ENCODE measurements at regions not wholly inside any gene's neighbourhood (a gene's known extent, or its start where the extent isn't known, plus 50 kb on each side); places are given as distances from the start of the nearest gene placed in this dataset.

GRCh38 chr18:64993695-64994094, 757.1 kb upstream of the CDH7 start:
- DNase-seq (no peak), ATAC-seq (ENCODE audit: low read depth) (no peak)
- Mint-ChIP-seq H3K9me3 (peaks cover 1% of the 10 kb centered on the region), H3K27ac (no peak overlapping the region), H3K36me3 (no peaks in the 10 kb centered on the region), H3K4me1 (no peaks in the 10 kb centered on the region), H3K27me3 (no peaks in the 10 kb centered on the region), H3K4me3 (no peak overlapping the region)
- POLR2A ChIA-PET, result no interaction called here

- DNase-seq, result no peak
- Mint-ChIP-seq H3K27ac (no peak overlapping the region), H3K27me3 (no peaks in the 10 kb centered on the region), H3K4me1 (no peaks in the 10 kb centered on the region), H3K36me3 (no peaks in the 10 kb centered on the region), H3K4me3 (no peak overlapping the region), H3K9me3 (peaks cover 1% of the 10 kb centered on the region)
- no peak for ATAC-seq (ENCODE audit: low read depth)
- POLR2A ChIA-PET, result no interaction called here
Observed at GRCh38 chr18:64992654-64993053, 758.2 kb upstream of the CDH7 start.

GRCh38 chr18:64991102-64991501, 759.7 kb upstream of the CDH7 start:
- Mint-ChIP-seq H3K9me3 (peaks cover 1% of the 10 kb centered on the region), H3K27me3 (no peaks in the 10 kb centered on the region), H3K4me1 (no peaks in the 10 kb centered on the region), H3K36me3 (no peaks in the 10 kb centered on the region), H3K4me3 (no peak overlapping the region), H3K27ac (no peak overlapping the region)
- POLR2A ChIA-PET, result no interaction called here
- ATAC-seq (ENCODE audit: low read depth) (no peak), DNase-seq (no peak)

- H3K36me3 Mint-ChIP-seq, result no peaks in the 10 kb centered on the region
- no peaks in the 10 kb centered on the region for H3K27me3 Mint-ChIP-seq
- no peak overlapping the region for H3K4me3 Mint-ChIP-seq
- POLR2A ChIA-PET, result no interaction called here
- DNase-seq (no peak), ATAC-seq (ENCODE audit: low read depth) (no peak)
- peaks cover 1% of the 10 kb centered on the region for H3K9me3 Mint-ChIP-seq
- H3K27ac Mint-ChIP-seq, result no peak overlapping the region
- no peaks in the 10 kb centered on the region for H3K4me1 Mint-ChIP-seq
Observed at GRCh38 chr18:64986906-64987495, 763.8 kb upstream of the CDH7 start.

- Mint-ChIP-seq H3K4me3 (no peak overlapping the region), H3K9me3 (no peaks in the 10 kb centered on the region), H3K27ac (no peak overlapping the region), H3K36me3 (no peaks in the 10 kb centered on the region), H3K27me3 (no peaks in the 10 kb centered on the region), H3K4me1 (no peaks in the 10 kb centered on the region)
- ATAC-seq (ENCODE audit: low read depth) (no peak), DNase-seq (no peak)
- POLR2A ChIA-PET, result no interaction called here
Observed at GRCh38 chr18:64983497-64984238, 767.1 kb upstream of the CDH7 start.

GRCh38 chr18:64982414-64983055, 768.3 kb upstream of the CDH7 start:
- no peaks in the 10 kb centered on the region for H3K36me3 Mint-ChIP-seq
- POLR2A ChIA-PET, result no interaction called here
- no peaks in the 10 kb centered on the region for H3K9me3 Mint-ChIP-seq

GRCh38 chr18:64981915-64982314, 768.9 kb upstream of the CDH7 start:
- DNase-seq (no peak), ATAC-seq (ENCODE audit: low read depth) (no peak)
- Mint-ChIP-seq H3K4me3 (no peak overlapping the region), H3K27me3 (no peaks in the 10 kb centered on the region), H3K36me3 (no peaks in the 10 kb centered on the region), H3K27ac (no peak overlapping the region), H3K4me1 (no peaks in the 10 kb centered on the region), H3K9me3 (no peaks in the 10 kb centered on the region)
- POLR2A ChIA-PET, result no interaction called here

More at GRCh38 chr18:64982414-64983055, 768.3 kb upstream of the CDH7 start:
- Mint-ChIP-seq H3K27me3 (no peaks in the 10 kb centered on the region), H3K4me3 (no peak overlapping the region), H3K4me1 (no peaks in the 10 kb centered on the region), H3K27ac (no peak overlapping the region)
- ATAC-seq (ENCODE audit: low read depth) (no peak), DNase-seq (no peak)

GRCh38 chr18:64979791-64980190, 771.0 kb upstream of the CDH7 start:
- no peaks in the 10 kb centered on the region for H3K9me3 Mint-ChIP-seq
- ATAC-seq (ENCODE audit: low read depth), result no peak
- no peak for DNase-seq
- no peaks in the 10 kb centered on the region for H3K27me3 Mint-ChIP-seq
- POLR2A ChIA-PET, result no interaction called here
- H3K4me3 Mint-ChIP-seq, result no peak overlapping the region
- H3K4me1 Mint-ChIP-seq, result no peaks in the 10 kb centered on the region
- H3K36me3 Mint-ChIP-seq, result no peaks in the 10 kb centered on the region
- H3K27ac Mint-ChIP-seq, result no peak overlapping the region

GRCh38 chr18:64974391-64975125, 776.3 kb upstream of the CDH7 start:
- H3K9me3 Mint-ChIP-seq, result no peaks in the 10 kb centered on the region
- H3K4me1 Mint-ChIP-seq, result no peaks in the 10 kb centered on the region
- H3K27ac Mint-ChIP-seq, result no peak overlapping the region
- H3K27me3 Mint-ChIP-seq, result no peaks in the 10 kb centered on the region
- DNase-seq (no peak), ATAC-seq (ENCODE audit: low read depth) (no peak)
- POLR2A ChIA-PET, result no interaction called here
- H3K36me3 Mint-ChIP-seq, result no peaks in the 10 kb centered on the region
- H3K4me3 Mint-ChIP-seq, result no peak overlapping the region

- DNase-seq, result no peak
- ATAC-seq (ENCODE audit: low read depth), result no peak
- H3K4me3 Mint-ChIP-seq, result no peak overlapping the region
- POLR2A ChIA-PET, result no interaction called here
- no peaks in the 10 kb centered on the region for H3K36me3 Mint-ChIP-seq
- no peaks in the 10 kb centered on the region for H3K9me3 Mint-ChIP-seq
- no peaks in the 10 kb centered on the region for H3K4me1 Mint-ChIP-seq
- no peaks in the 10 kb centered on the region for H3K27me3 Mint-ChIP-seq
- no peak overlapping the region for H3K27ac Mint-ChIP-seq
Observed at GRCh38 chr18:64972545-64972944, 778.3 kb upstream of the CDH7 start.

GRCh38 chr18:64966667-64967066, 784.1 kb upstream of the CDH7 start:
- ATAC-seq (ENCODE audit: low read depth) (no peak), DNase-seq (no peak)
- Mint-ChIP-seq H3K4me3 (no peak overlapping the region), H3K9me3 (peaks cover 2% of the 10 kb centered on the region), H3K27ac (no peak overlapping the region), H3K27me3 (no peaks in the 10 kb centered on the region), H3K4me1 (no peaks in the 10 kb centered on the region), H3K36me3 (no peaks in the 10 kb centered on the region)
- POLR2A ChIA-PET, result no interaction called here

- Mint-ChIP-seq H3K27ac (no peak overlapping the region), H3K27me3 (no peaks in the 10 kb centered on the region), H3K9me3 (no peaks in the 10 kb centered on the region), H3K4me3 (no peak overlapping the region), H3K36me3 (no peaks in the 10 kb centered on the region), H3K4me1 (no peaks in the 10 kb centered on the region)
- DNase-seq (no peak), ATAC-seq (ENCODE audit: low read depth) (no peak)
- POLR2A ChIA-PET, result no interaction called here
Observed at GRCh38 chr18:64956465-64956864, 794.3 kb upstream of the CDH7 start.

GRCh38 chr18:64949885-64950284, 800.9 kb upstream of the CDH7 start:
- POLR2A ChIA-PET, result no interaction called here
- Mint-ChIP-seq H3K36me3 (no peaks in the 10 kb centered on the region), H3K27me3 (no peaks in the 10 kb centered on the region)

GRCh38 chr18:64936671-64937070, 787.8 kb upstream of the LINC00305 start:
- ATAC-seq (ENCODE audit: low read depth), result no peak
- no peaks in the 10 kb centered on the region for H3K27me3 Mint-ChIP-seq
- no peaks in the 10 kb centered on the region for H3K36me3 Mint-ChIP-seq
- H3K4me3 Mint-ChIP-seq, result no peak overlapping the region
- no peak for DNase-seq
- H3K27ac Mint-ChIP-seq, result no peak overlapping the region
- H3K9me3 Mint-ChIP-seq, result peaks cover 3% of the 10 kb centered on the region
- POLR2A ChIA-PET, result no interaction called here
- no peaks in the 10 kb centered on the region for H3K4me1 Mint-ChIP-seq

More at GRCh38 chr18:64949885-64950284, 800.9 kb upstream of the CDH7 start:
- Mint-ChIP-seq H3K4me3 (no peak overlapping the region), H3K27ac (no peak overlapping the region), H3K9me3 (peaks cover 13% of the 10 kb centered on the region), H3K4me1 (no peaks in the 10 kb centered on the region)
- no peak for DNase-seq
- ATAC-seq (ENCODE audit: low read depth), result no peak

All from activated naive CD8-positive, alpha-beta T cell treated with anti-CD3 and anti-CD28 coated beads, Interleukin-2, amount 10 ng/mL, durations not matched to agents 7 days and 5 days (primary cell).